WTC11 (cell line): ENCODE measurements at regions not wholly inside any gene's neighbourhood (a gene's known extent, or its start where the extent isn't known, plus 50 kb on each side); places are given as distances from the start of the nearest gene placed in this dataset.

Source experiments
- ATAC-seq: fragments of 200-7000 bp; cut with Tn5 transposase; 2 replicates; pipeline ENCODE4 v1.10.0; 2021; ENCODE audit warnings: mild to moderate bottlenecking, moderate library complexity
- CTCF ChIA-PET: fragments of 300-600 bp; sonication (Branson Sonifier 250); formaldehyde crosslinking; loops from one replicate; lab custom pipeline; 2021; ENCODE audit warnings: antibody characterized with exemption; lab: Charles Lee
- POLR2A ChIA-PET: fragments of 350-600 bp; sonication (Branson Sonifier 250); formaldehyde crosslinking; loops from one replicate; lab custom pipeline; 2021; ENCODE audit warnings: antibody characterized with exemption; lab: Charles Lee
- DNase-seq: peaks from one replicate; pipeline ENCODE4 v3.0.0; 2021; ENCODE audit warnings: low spot score
- H3K27ac Mint-ChIP-seq: 2 replicates; pipeline ENCODE4 v1.8.0; 2021; ENCODE audit warnings: mixed read lengths
- H3K27me3 Mint-ChIP-seq: 2 replicates; pipeline ENCODE4 v1.8.0; 2021; ENCODE audit warnings: low read depth, mild to moderate bottlenecking, moderate library complexity, mixed read lengths
- H3K36me3 Mint-ChIP-seq: 2 replicates; pipeline ENCODE4 v1.8.0; 2021; ENCODE audit warnings: mixed read lengths
- H3K4me1 Mint-ChIP-seq: 2 replicates; pipeline ENCODE4 v1.8.0; 2022; ENCODE audit warnings: mixed read lengths
- H3K4me3 Mint-ChIP-seq: 2 replicates; pipeline ENCODE4 v1.8.0; 2021; ENCODE audit warnings: mild to moderate bottlenecking, moderate library complexity, mixed read lengths
- H3K9me3 Mint-ChIP-seq: 2 replicates; pipeline ENCODE4 v1.8.0; 2021; ENCODE audit warnings: mixed read lengths
- AR ChIP-seq: fragments of 250-450 bp; sonication (Bioruptor Pico); IDR thresholded peaks from 2 replicates; pipeline ENCODE4 v1.9.0; 2021; ENCODE audit warnings: mild to moderate bottlenecking
- ARID4B ChIP-seq: sonication (generic); formaldehyde crosslinking; IDR thresholded peaks from 2 replicates; pipeline ENCODE4 v1.8.0; 2023; ENCODE audit warnings: missing genetic modification reagents, mild to moderate bottlenecking, borderline replicate concordance
- ATF1 ChIP-seq: sonication (generic); formaldehyde crosslinking; IDR thresholded peaks from 2 replicates; pipeline ENCODE4 v1.8.1; 2023; ENCODE audit warnings: mild to moderate bottlenecking, moderate library complexity, missing genetic modification reagents
- EMX1 ChIP-seq: fragments of 250-450 bp; sonication (Bioruptor Pico); IDR thresholded peaks from 2 replicates; pipeline ENCODE4 v1.8.0; 2021; ENCODE audit warnings: mild to moderate bottlenecking
- ETV6 ChIP-seq: sonication (generic); formaldehyde crosslinking; IDR thresholded peaks from 2 replicates; pipeline ENCODE4 v1.8.1; 2022; ENCODE audit warnings: mild to moderate bottlenecking, missing genetic modification reagents
- FOXP1 ChIP-seq: sonication (generic); formaldehyde crosslinking; IDR thresholded peaks from 2 replicates; pipeline ENCODE4 v1.8.0; 2022; ENCODE audit warnings: missing genetic modification reagents, mild to moderate bottlenecking, moderate library complexity, borderline replicate concordance
- GABPB1 ChIP-seq: sonication (generic); formaldehyde crosslinking; IDR thresholded peaks from 2 replicates; pipeline ENCODE4 v1.8.1; 2023; ENCODE audit warnings: mild to moderate bottlenecking, missing genetic modification reagents
- GRHL2 ChIP-seq: fragments of 250-450 bp; sonication (Bioruptor Pico); IDR thresholded peaks from 2 replicates; pipeline ENCODE4 v1.8.0; 2022; ENCODE audit warnings: mild to moderate bottlenecking, moderate library complexity; ENCODE audit not compliant: insufficient replicate concordance, severe bottlenecking
- IRF2 ChIP-seq: sonication (generic); formaldehyde crosslinking; IDR thresholded peaks from 2 replicates; pipeline ENCODE4 v1.8.0; 2022; ENCODE audit warnings: low read depth, missing genetic modification reagents, borderline replicate concordance
- JAZF1 ChIP-seq: fragments of 250-450 bp; sonication (Bioruptor Pico); IDR thresholded peaks from 2 replicates; pipeline ENCODE4 v1.9.0; 2021; ENCODE audit warnings: moderate library complexity, mild to moderate bottlenecking, inconsistent platforms
- NFE2L1 ChIP-seq: sonication (generic); formaldehyde crosslinking; IDR thresholded peaks from 2 replicates; pipeline ENCODE4 v1.8.1; 2023; ENCODE audit warnings: missing genetic modification reagents
- RORB ChIP-seq: fragments of 250-450 bp; sonication (Bioruptor Pico); IDR thresholded peaks from 2 replicates; pipeline ENCODE4 v1.9.0; 2021; ENCODE audit warnings: mild to moderate bottlenecking
- SP1 ChIP-seq: sonication (generic); formaldehyde crosslinking; conservative IDR thresholded peaks from 2 replicates; pipeline ENCODE4 v1.8.1; 2022; ENCODE audit warnings: missing genetic modification reagents
- TCF7 ChIP-seq: sonication (generic); formaldehyde crosslinking; IDR thresholded peaks from 2 replicates; pipeline ENCODE4 v1.8.0; 2022; ENCODE audit warnings: mild to moderate bottlenecking, low read depth, missing genetic modification reagents, moderate library complexity
- TEAD4 ChIP-seq: sonication (generic); formaldehyde crosslinking; IDR thresholded peaks from 2 replicates; pipeline ENCODE4 v1.8.0; 2022; ENCODE audit warnings: mild to moderate bottlenecking, missing genetic modification reagents
- ZNF121 ChIP-seq: sonication (generic); formaldehyde crosslinking; IDR thresholded peaks from 2 replicates; pipeline ENCODE4 v1.8.0; 2023; ENCODE audit warnings: missing genetic modification reagents
- ZNF138 ChIP-seq: sonication (generic); formaldehyde crosslinking; conservative IDR thresholded peaks from 2 replicates; pipeline ENCODE4 v1.8.1; 2022; ENCODE audit warnings: mild to moderate bottlenecking, moderate library complexity, missing genetic modification reagents
- ZNF532 ChIP-seq: fragments of 250-450 bp; sonication (Bioruptor Pico); IDR thresholded peaks from 2 replicates; pipeline ENCODE4 v1.9.0; 2021; ENCODE audit warnings: mild to moderate bottlenecking, borderline replicate concordance
- TF ChIP-seq, protein P1 (sequence below): sonication (generic); formaldehyde crosslinking; IDR thresholded peaks from 2 replicates; pipeline ENCODE4 v1.8.1; 2023; ENCODE audit warnings: mild to moderate bottlenecking, missing genetic modification reagents, moderate library complexity

- CTCF ChIA-PET, result no interaction called here
- Mint-ChIP-seq H3K36me3 (no peaks in the 10 kb centered on the region), H3K4me1 (peaks cover 3% of the 10 kb centered on the region), H3K27me3 (no peaks in the 10 kb centered on the region), H3K4me3 (no peak overlapping the region), H3K9me3 (no peaks in the 10 kb centered on the region), H3K27ac (no peak overlapping the region)
- ATAC-seq, result no peak
- no peak for DNase-seq
- no peak for TF ChIP-seq ATF1 (CRISPR knock-in tag)
- TF ChIP-seq ETV6 (CRISPR knock-in tag), result no peak
- no peak for TF ChIP-seq TEAD4
- TF ChIP-seq EMX1 (CRISPR knock-in tag), result no peak
- TF ChIP-seq, protein P1, sequence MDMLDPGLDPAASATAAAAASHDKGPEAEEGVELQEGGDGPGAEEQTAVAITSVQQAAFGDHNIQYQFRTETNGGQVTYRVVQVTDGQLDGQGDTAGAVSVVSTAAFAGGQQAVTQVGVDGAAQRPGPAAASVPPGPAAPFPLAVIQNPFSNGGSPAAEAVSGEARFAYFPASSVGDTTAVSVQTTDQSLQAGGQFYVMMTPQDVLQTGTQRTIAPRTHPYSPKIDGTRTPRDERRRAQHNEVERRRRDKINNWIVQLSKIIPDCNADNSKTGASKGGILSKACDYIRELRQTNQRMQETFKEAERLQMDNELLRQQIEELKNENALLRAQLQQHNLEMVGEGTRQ (CRISPR knock-in tag), result no peak
- no peak for TF ChIP-seq SP1 (CRISPR knock-in tag)
- TF ChIP-seq JAZF1, result no peak
- no peak for TF ChIP-seq ZNF138 (CRISPR knock-in tag)
- no peak for TF ChIP-seq AR (CRISPR knock-in tag)
- no peak for TF ChIP-seq TCF7 (CRISPR knock-in tag)
- TF ChIP-seq GABPB1, result no peak
- TF ChIP-seq RORB (CRISPR knock-in tag), result no peak
- no peak for TF ChIP-seq GRHL2 (CRISPR knock-in tag)
- TF ChIP-seq NFE2L1 (CRISPR knock-in tag), result no peak
- TF ChIP-seq IRF2, result no peak
- no peak for TF ChIP-seq ZNF532
- no peak for TF ChIP-seq ARID4B (CRISPR knock-in tag)
- TF ChIP-seq ZNF121 (CRISPR knock-in tag), result no peak
- TF ChIP-seq FOXP1, result no peak
- POLR2A ChIA-PET, result no interaction called here
Measured at GRCh38 chr7:41244246-41244645, 458.6 kb downstream of the INHBA start.
